GM18499 (cell line): ENCODE measurements at regions not wholly inside any gene's neighbourhood (a gene's known extent, or its start where the extent isn't known, plus 50 kb on each side); places are given as distances from the start of the nearest gene placed in this dataset.
"Not testable (repeated sequence)": the region's sequence is repeated elsewhere in the genome, so short reads cannot be mapped to it uniquely, and the experiment has no call there.

Source experiments
- ATAC-seq: cut with Tn5 transposase; IDR thresholded peaks from one replicate; pipeline ENCODE4 v1.9.1; 2021; ENCODE audit warnings: moderate number of reproducible peaks; ENCODE audit not compliant: insufficient read depth, unreplicated experiment

- no peak for ATAC-seq
Measured at GRCh38 chr5:96321345-96321744, 111.7 kb downstream of the PCSK1 start.

GRCh38 chr5:96320797-96321196 is 112.3 kb downstream of the PCSK1 start:
- no peak for ATAC-seq

GRCh38 chr5:96319981-96320739 is 112.9 kb downstream of the PCSK1 start:
- not testable (repeated sequence) for ATAC-seq

- no peak for ATAC-seq
Measured at GRCh38 chr5:96318569-96319110, 114.4 kb downstream of the PCSK1 start.

- ATAC-seq: no peak
Measured at GRCh38 chr5:96317945-96318344, 115.1 kb downstream of the PCSK1 start.

GRCh38 chr5:96316487-96316886 is 116.6 kb downstream of the PCSK1 start:
- ATAC-seq: no peak

GRCh38 chr5:96316017-96316416 is 117.0 kb downstream of the PCSK1 start:
- no peak for ATAC-seq

GRCh38 chr5:96315431-96315830 is 117.6 kb downstream of the PCSK1 start:
- no peak for ATAC-seq

- no peak for ATAC-seq
Measured at GRCh38 chr5:96312383-96312782, 120.7 kb downstream of the PCSK1 start.

GRCh38 chr5:96307047-96307446 is 126.0 kb downstream of the PCSK1 start:
- not testable (repeated sequence) for ATAC-seq

GRCh38 chr5:96302174-96302738 is 130.8 kb downstream of the PCSK1 start:
- no peak for ATAC-seq

GRCh38 chr5:96300976-96301375 is 132.1 kb downstream of the PCSK1 start:
- ATAC-seq: no peak

GRCh38 chr5:96297867-96298266 is 135.2 kb downstream of the PCSK1 start:
- no peak for ATAC-seq

- no peak for ATAC-seq
Measured at GRCh38 chr5:96297290-96297689, 135.8 kb downstream of the PCSK1 start.

- ATAC-seq: no peak
Measured at GRCh38 chr5:96294884-96295202, 138.2 kb downstream of the PCSK1 start.

- ATAC-seq: no peak
Measured at GRCh38 chr5:96293966-96294883, 138.8 kb downstream of the PCSK1 start.

GRCh38 chr5:96292582-96293247 is 140.3 kb downstream of the PCSK1 start:
- ATAC-seq: no peak

GRCh38 chr5:96289287-96289686 is 143.8 kb downstream of the PCSK1 start:
- ATAC-seq: not testable (repeated sequence)

- no peak for ATAC-seq
Measured at GRCh38 chr5:96288845-96289185, 144.2 kb downstream of the PCSK1 start.

- no peak for ATAC-seq
Measured at GRCh38 chr5:96288166-96288844, 144.7 kb downstream of the PCSK1 start.
